CD14-positive monocyte (primary cell): ENCODE measurements at regions not wholly inside any gene's neighbourhood (a gene's known extent, or its start where the extent isn't known, plus 50 kb on each side); places are given as distances from the start of the nearest gene placed in this dataset.

ENCODE experiments used
- DNase-seq, 3 donors: peaks; one replicate each; pipeline ENCODE4 v3.0.0-alpha.2; 2011 to 2022
- H2AFZ ChIP-seq: 2 replicates; pipeline ENCODE4 v1.6.0; 2012; ENCODE audit warnings: mild to moderate bottlenecking, low read depth, low read length, inconsistent platforms; ENCODE audit not compliant: insufficient read depth, poor library complexity, severe bottlenecking
- H3K27ac ChIP-seq, 2 donors: 1 replicate in 1 of 2; 2 replicates in 1 of 2; pipeline ENCODE4 v1.5.1; 2012 to 2013; ENCODE audit warnings: low read length in 2 of 2, control low read depth in 1 of 2, inconsistent platforms in 1 of 2, low read depth in 1 of 2, mild to moderate bottlenecking in 1 of 2
- H3K27me3 ChIP-seq, 2 donors: one replicate each; pipeline versions ENCODE4 v1.6.0 to v1.6.1; 2011 to 2013; ENCODE audit warnings: low read length in 2 of 2; ENCODE audit not compliant: control insufficient read depth in 2 of 2, insufficient read depth in 2 of 2
- H3K36me3 ChIP-seq, 2 donors: replicated peaks in 1 of 2; 1 replicate in 1 of 2; 2 replicates in 1 of 2; pipeline versions ENCODE4 v1.5.1 to v1.6.1; 2012 to 2013; ENCODE audit warnings: low read length in 2 of 2, control low read depth in 1 of 2, inconsistent platforms in 1 of 2, mild to moderate bottlenecking in 1 of 2; ENCODE audit not compliant: insufficient read depth in 2 of 2, control insufficient read depth in 1 of 2
- H3K4me1 ChIP-seq, 2 donors: 1 replicate in 1 of 2; 2 replicates in 1 of 2; pipeline versions ENCODE4 v1.5.1 to v1.6.1; 2012 to 2013; ENCODE audit warnings: low read length in 2 of 2, control low read depth in 1 of 2, inconsistent platforms in 1 of 2, mild to moderate bottlenecking in 1 of 2, moderate library complexity in 1 of 2; ENCODE audit not compliant: insufficient read depth in 2 of 2, control insufficient read depth in 1 of 2
- H3K4me2 ChIP-seq: replicated peaks from 2 replicates; pipeline ENCODE3; 2012; ENCODE audit warnings: low read length, moderate library complexity, mild to moderate bottlenecking; ENCODE audit not compliant: poor library complexity, severe bottlenecking; ENCODE audit errors: extremely low read depth
- H3K4me3 ChIP-seq, 3 experiments: fragments of 200-600 bp in 1 of 3; sonication (generic) in 1 of 3; replicated peaks in 1 of 3; 1 replicate in 2 of 3; 2 replicates in 1 of 3; pipeline ENCODE4 v1.5.1; 2011 to 2013; ENCODE audit warnings: low read length in 3 of 3, mild to moderate bottlenecking in 3 of 3, control low read depth in 2 of 3, low read depth in 2 of 3, inconsistent platforms in 1 of 3, moderate library complexity in 1 of 3
- H3K79me2 ChIP-seq: 2 replicates; pipeline ENCODE4 v1.6.0; 2012; ENCODE audit warnings: mild to moderate bottlenecking, control low read depth, inconsistent platforms, low read length, moderate library complexity; ENCODE audit not compliant: insufficient read depth
- H3K9ac ChIP-seq: 2 replicates; pipeline ENCODE4 v1.6.0; 2017; ENCODE audit warnings: low read length, mild to moderate bottlenecking; ENCODE audit not compliant: insufficient read depth, poor library complexity, severe bottlenecking
- H3K9me3 ChIP-seq, 2 donors: replicated peaks in 1 of 2; 1 replicate in 1 of 2; 2 replicates in 1 of 2; pipeline versions ENCODE4 v1.5.1 to v1.6.1; 2012 to 2013; ENCODE audit warnings: low read length in 2 of 2, control low read depth in 1 of 2; ENCODE audit not compliant: control insufficient read depth in 1 of 2, insufficient read depth in 1 of 2
- H4K20me1 ChIP-seq: 2 replicates; pipeline ENCODE4 v1.6.0; 2012; ENCODE audit warnings: mild to moderate bottlenecking, low read length, control low read depth, moderate library complexity; ENCODE audit not compliant: insufficient read depth
- H3K27ac Mint-ChIP-seq, 7 donors: one replicate each; pipeline ENCODE4 v1.8.0; 2020; ENCODE audit warnings: mild to moderate bottlenecking in 7 of 7, mixed read lengths in 7 of 7, moderate library complexity in 6 of 7, inconsistent platforms in 2 of 7
- H3K27me3 Mint-ChIP-seq, 3 donors: one replicate each; pipeline ENCODE4 v1.8.0; 2021 to 2022; ENCODE audit warnings: low read depth in 3 of 3, mild to moderate bottlenecking in 3 of 3, mixed read lengths in 3 of 3, moderate library complexity in 3 of 3, inconsistent platforms in 1 of 3
- H3K36me3 Mint-ChIP-seq, 2 donors: one replicate each; pipeline ENCODE4 v1.8.0; 2020; ENCODE audit warnings: mixed read lengths in 2 of 2, inconsistent platforms in 1 of 2, mild to moderate bottlenecking in 1 of 2
- H3K4me1 Mint-ChIP-seq: one replicate; pipeline ENCODE4 v1.8.0; 2020; ENCODE audit warnings: mild to moderate bottlenecking, mixed read lengths
- H3K4me3 Mint-ChIP-seq, 2 donors: one replicate each; pipeline ENCODE4 v1.8.0; 2020; ENCODE audit warnings: mild to moderate bottlenecking in 2 of 2, mixed read lengths in 2 of 2, moderate library complexity in 1 of 2
- H3K9me3 Mint-ChIP-seq, 7 donors: one replicate each; pipeline ENCODE4 v1.8.0; 2020 to 2022; ENCODE audit warnings: mixed read lengths in 7 of 7, mild to moderate bottlenecking in 6 of 7, moderate library complexity in 6 of 7, inconsistent platforms in 2 of 7
- CTCF ChIP-seq: fragments of 200-600 bp; IDR thresholded peaks from one replicate; pipeline ENCODE4 v1.8.0; 2022; ENCODE audit warnings: antibody characterized with exemption, mild to moderate bottlenecking
- WGBS: methylation state at CpG from one replicate; pipeline ENCODE4 v1.1.5; 2013; ENCODE audit warnings: missing lambda C conversion rate; ENCODE audit not compliant: insufficient coverage; 5-methylcytosine and 5-hydroxymethylcytosine counted together
- intact Hi-C, 2 donors: fragments of 100-400 bp; cut with micrococcal nuclease; formaldehyde crosslinking; loops; one replicate each; pipeline versions ENCODE4 v1.15.0 to v1.15.1; 2023

DNA sequence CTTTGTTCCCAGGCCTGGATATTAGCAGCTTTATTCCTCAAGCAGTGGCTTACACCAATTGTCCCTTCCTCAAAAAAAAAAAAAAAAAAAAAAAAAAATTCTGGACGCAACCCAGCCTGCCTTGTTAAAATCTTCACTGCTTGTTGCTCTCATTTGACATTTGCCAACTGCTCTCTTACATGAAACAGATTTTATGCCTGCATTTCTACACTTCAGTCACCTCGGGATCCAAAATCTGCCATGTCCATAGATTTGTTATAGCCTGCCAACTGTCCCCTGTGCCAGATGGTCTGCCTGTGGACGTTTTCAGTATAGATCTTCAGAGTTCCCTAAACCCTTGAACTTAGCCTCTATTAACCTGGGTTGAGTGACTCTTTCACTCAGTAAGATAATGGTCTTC is 651.5 kb downstream of the FSCB start:
- Histone ChIP-seq H3K9ac (no peak overlapping the region), H3K4me3 (no peak overlapping the region), H3K27ac (no peak overlapping the region), H3K4me2 (no peak overlapping the region), H3K4me1 (no peaks in the 10 kb centered on the region), H3K79me2 (no peaks in the 10 kb centered on the region), H4K20me1 (no peaks in the 10 kb centered on the region), H3K27me3 (no peaks in the 10 kb centered on the region), H3K36me3 (no peaks in the 10 kb centered on the region), H3K9me3 (peaks cover 0 to 2% of the 10 kb centered on the region in 2 donors), H2AFZ (no peak overlapping the region)
- Mint-ChIP-seq H3K4me3 (no peak overlapping the region), H3K9me3 (peaks cover 0 to 6% (median 5%) of the 10 kb centered on the region in 7 donors), H3K36me3 (no peaks in the 10 kb centered on the region), H3K27ac (no peak overlapping the region), H3K27me3 (no peaks in the 10 kb centered on the region), H3K4me1 (no peaks in the 10 kb centered on the region)
- DNase-seq, result no peak
- TF ChIP-seq CTCF, result no peak
- intact Hi-C loops, result no loop called here
- 75% methylated on average over 1 of the region's 3 CpGs for WGBS

GRCh38 chr14:43853541-43853940 is 653.5 kb downstream of the FSCB start:
- Mint-ChIP-seq H3K27ac (no peak overlapping the region), H3K27me3 (peaks cover 0 to 2% (median 0%) of the 10 kb centered on the region in 3 donors), H3K4me3 (no peak overlapping the region), H3K4me1 (no peaks in the 10 kb centered on the region), H3K36me3 (no peaks in the 10 kb centered on the region), H3K9me3 (peaks cover 0 to 7% (median 5%) of the 10 kb centered on the region in 7 donors)
- no peak overlapping the region for H3K4me3 ChIP-seq
- no peaks in the 10 kb centered on the region for H3K36me3 ChIP-seq
- WGBS, result no CpG with 5 or more reads among the region's 1 CpG
- H3K9ac ChIP-seq, result no peak overlapping the region
- H3K27me3 ChIP-seq, result no peaks in the 10 kb centered on the region
- no peaks in the 10 kb centered on the region for H4K20me1 ChIP-seq
- no peak for TF ChIP-seq CTCF
- intact Hi-C loops, result no loop called here
- peaks cover 0 to 2% of the 10 kb centered on the region in 2 donors for H3K9me3 ChIP-seq
- no peak for DNase-seq
- no peak overlapping the region for H2AFZ ChIP-seq
- no peaks in the 10 kb centered on the region for H3K79me2 ChIP-seq
- no peaks in the 10 kb centered on the region for H3K4me1 ChIP-seq
- H3K4me2 ChIP-seq, result no peak overlapping the region
- H3K27ac ChIP-seq, result no peak overlapping the region
